HEK293T (cell line): ENCODE measurements at regions not wholly inside any gene's neighbourhood (a gene's known extent, or its start where the extent isn't known, plus 50 kb on each side); places are given as distances from the start of the nearest gene placed in this dataset.

ENCODE experiments used
- CTCF ChIA-PET: fragments of 350-600 bp; formaldehyde crosslinking; extraction: SDS; loops from one replicate; lab custom pipeline; 2021; ENCODE audit warnings: antibody characterized with exemption, inconsistent platforms; lab: Yijun Ruan, JAX
- POLR2A ChIA-PET: fragments of 350-600 bp; formaldehyde crosslinking; extraction: SDS; loops from one replicate; lab custom pipeline; 2020; ENCODE audit warnings: antibody characterized with exemption, inconsistent platforms; lab: Yijun Ruan, JAX
- DNase-seq: peaks from one replicate; pipeline ENCODE4 v3.0.0; 2012; ENCODE audit warnings: mixed read lengths; ENCODE audit errors: extremely low spot score
- ARNT ChIP-seq: fragments of 450-650 bp; IDR thresholded peaks from 2 replicates; pipeline ENCODE4 v1.6.1; 2017; ENCODE audit warnings: mild to moderate bottlenecking
- BHLHE40 ChIP-seq: fragments of 450-650 bp; IDR thresholded peaks from 2 replicates; pipeline ENCODE4 v1.6.1; 2016; ENCODE audit warnings: mild to moderate bottlenecking, moderate library complexity, borderline replicate concordance
- CTBP1 ChIP-seq: fragments of 450-650 bp; IDR thresholded peaks from 2 replicates; pipeline ENCODE4 v1.6.1; 2016; ENCODE audit warnings: borderline replicate concordance
- ELF4 ChIP-seq: fragments of 450-650 bp; IDR thresholded peaks from 2 replicates; pipeline ENCODE4 v1.6.1; 2017; ENCODE audit warnings: antibody characterized with exemption
- FOXA1 ChIP-seq: fragments of 450-650 bp; IDR thresholded peaks from 2 replicates; pipeline ENCODE4 v1.6.1; 2016; ENCODE audit warnings: mild to moderate bottlenecking
- FOXK2 ChIP-seq: fragments of 450-650 bp; IDR thresholded peaks from 2 replicates; pipeline ENCODE4 v1.6.1; 2016; ENCODE audit warnings: mild to moderate bottlenecking
- FOXM1 ChIP-seq: fragments of 450-650 bp; IDR thresholded peaks from 2 replicates; pipeline ENCODE4 v1.6.1; 2017; ENCODE audit warnings: mild to moderate bottlenecking, borderline replicate concordance
- HDGF ChIP-seq: fragments of 450-650 bp; IDR thresholded peaks from 2 replicates; pipeline ENCODE4 v1.6.1; 2017; ENCODE audit warnings: antibody characterized with exemption, borderline replicate concordance
- L3MBTL2 ChIP-seq: fragments of 450-650 bp; conservative IDR thresholded peaks from 2 replicates; pipeline ENCODE4 v1.6.1; 2016; ENCODE audit warnings: mild to moderate bottlenecking
- LEF1 ChIP-seq: fragments of 450-650 bp; IDR thresholded peaks from 2 replicates; pipeline ENCODE4 v1.6.1; 2017; ENCODE audit warnings: mild to moderate bottlenecking, borderline replicate concordance
- NFRKB ChIP-seq: fragments of 450-650 bp; IDR thresholded peaks from 2 replicates; pipeline ENCODE4 v1.6.1; 2016; ENCODE audit warnings: mild to moderate bottlenecking, moderate library complexity
- PKNOX1 ChIP-seq: fragments of 450-650 bp; IDR thresholded peaks from 2 replicates; pipeline ENCODE4 v1.6.1; 2016
- SP1 ChIP-seq: fragments of 450-650 bp; IDR thresholded peaks from 2 replicates; pipeline ENCODE4 v1.6.1; 2017
- SUZ12 ChIP-seq: fragments of 450-650 bp; IDR thresholded peaks from 2 replicates; pipeline ENCODE4 v1.6.1; 2016; ENCODE audit warnings: mild to moderate bottlenecking
- TARDBP ChIP-seq: fragments of 450-650 bp; IDR thresholded peaks from 2 replicates; pipeline ENCODE4 v1.6.1; 2016
- ZNF384 ChIP-seq: fragments of 450-650 bp; IDR thresholded peaks from 2 replicates; pipeline ENCODE4 v1.6.1; 2016

- no peak for TF ChIP-seq BHLHE40
- no peak for TF ChIP-seq FOXA1
- TF ChIP-seq FOXM1: no peak
- TF ChIP-seq ELF4: no peak
- no peak for TF ChIP-seq ARNT
- no peak for TF ChIP-seq LEF1
- TF ChIP-seq FOXK2: no peak
- TF ChIP-seq ZNF384: no peak
- TF ChIP-seq SP1: no peak
- no peak for TF ChIP-seq PKNOX1
- no peak for TF ChIP-seq SUZ12
- ChIA-PET CTCF (no interaction called here), POLR2A (no interaction called here)
- no peak for DNase-seq
These were observed 77.6 kb upstream of the PMEPA1 start for GRCh38 chr20:57787151-57787989.

- DNase-seq: no peak
- no peak for TF ChIP-seq ELF4
- no peak for TF ChIP-seq CTBP1
- TF ChIP-seq L3MBTL2: no peak
- no peak for TF ChIP-seq HDGF
- no peak for TF ChIP-seq TARDBP
- TF ChIP-seq BHLHE40: no peak
- no peak for TF ChIP-seq NFRKB
- TF ChIP-seq SUZ12: no peak
- ChIA-PET POLR2A (no interaction called here), CTCF (no interaction called here)
These were observed 76.6 kb upstream of the PMEPA1 start for GRCh38 chr20:57786304-57786932.

GRCh38 chr20:57785720-57786119, 75.9 kb upstream of the PMEPA1 start:
- TF ChIP-seq HDGF: no peak
- TF ChIP-seq SUZ12: no peak
- TF ChIP-seq NFRKB: no peak
- no peak for TF ChIP-seq FOXK2
- no peak for TF ChIP-seq ARNT
- no peak for TF ChIP-seq BHLHE40
- no peak for TF ChIP-seq LEF1
- TF ChIP-seq CTBP1: no peak
- no peak for TF ChIP-seq FOXM1
- no peak for TF ChIP-seq PKNOX1
- ChIA-PET POLR2A (no interaction called here), CTCF (no interaction called here)
- DNase-seq: no peak

GRCh38 chr20:57785061-57785460, 75.2 kb upstream of the PMEPA1 start:
- no peak for DNase-seq
- POLR2A ChIA-PET: no interaction called here
- TF ChIP-seq TARDBP (no peak), FOXK2 (no peak), BHLHE40 (no peak), ZNF384 (no peak), PKNOX1 (no peak), NFRKB (no peak), LEF1 (no peak), L3MBTL2 (no peak), FOXA1 (no peak), CTBP1 (no peak)
- CTCF ChIA-PET: no interaction called here

GRCh38 chr20:57783956-57784837, 74.4 kb upstream of the PMEPA1 start:
- no peak for DNase-seq
- TF ChIP-seq ARNT: no peak
- TF ChIP-seq L3MBTL2: no peak
- no peak for TF ChIP-seq ZNF384
- no peak for TF ChIP-seq NFRKB
- TF ChIP-seq FOXA1: no peak
- ChIA-PET POLR2A (no interaction called here), CTCF (no interaction called here)

- CTCF ChIA-PET: no interaction called here
- TF ChIP-seq FOXM1: no peak
- no peak for TF ChIP-seq SP1
- TF ChIP-seq HDGF: no peak
- POLR2A ChIA-PET: no interaction called here
- no peak for DNase-seq
These were observed 73.4 kb upstream of the PMEPA1 start for GRCh38 chr20:57783196-57783595.
